ENCODE measurements at regions not wholly inside any gene's neighbourhood (a gene's known extent, or its start where the extent isn't known, plus 50 kb on each side); places are given as distances from the start of the nearest gene placed in this dataset.

GRCh38 chr14:29163109-29163508, 396.5 kb downstream of the FOXG1 start:
- Histone ChIP-seq H3K9ac (replicated peaks in 1 of 4; ENCODE audit: extremely low read depth in 1 of 4, low read depth in 3 of 4, low read length in 3 of 4) (no peak overlapping the region), H3K4ac (replicated peaks; ENCODE audit: insufficient read length, low read depth, low read length) (no peak overlapping the region), H2BK15ac (ENCODE audit: low read length) (no peak overlapping the region), H2BK5ac (ENCODE audit: low read depth, low read length) (no peak overlapping the region), H3K18ac (ENCODE audit: extremely low read depth, low read length) (no peak overlapping the region), H4K20me1 (replicated peaks in 1 of 2; ENCODE audit: control insufficient read depth in 1 of 2, insufficient read depth in 2 of 2, low read length in 2 of 2) (no peaks in the 10 kb centered on the region), H2BK20ac (ENCODE audit: low read length) (no peak overlapping the region), H3K36me3 (ENCODE audit: control insufficient read depth in 2 of 4, insufficient read depth in 4 of 4, low read length in 3 of 4) (no peaks in the 10 kb centered on the region), H3K27me3 (replicated peaks in 1 of 4; ENCODE audit: control insufficient read depth in 3 of 4, extremely low read depth in 1 of 4, insufficient read depth in 3 of 4, low read length in 3 of 4) (no peaks in the 10 kb centered on the region), H3K27ac (ENCODE audit: low read depth, low read length) (no peak overlapping the region), H3K79me2 (ENCODE audit: control insufficient read depth in 1 of 2, insufficient read depth in 2 of 2, low read length in 2 of 2) (no peaks in the 10 kb centered on the region), H3K23ac (ENCODE audit: insufficient read length) (no peak overlapping the region), H3K79me1 (ENCODE audit: low read depth, low read length) (no peaks in the 10 kb centered on the region), H3K4me1 (replicated peaks in 1 of 4; ENCODE audit: control insufficient read depth in 3 of 4, insufficient read depth in 4 of 4, low read length in 3 of 4) (no peaks in the 10 kb centered on the region), H4K8ac (ENCODE audit: extremely low read depth, insufficient read depth, low read length) (no peak overlapping the region), H2BK12ac (ENCODE audit: low read depth, low read length) (no peak overlapping the region), H4K91ac (replicated peaks; ENCODE audit: insufficient read length, low read length) (no peak overlapping the region), H3K23me2 (ENCODE audit: low read depth, low read length) (no peaks in the 10 kb centered on the region), H3K14ac (ENCODE audit: insufficient read length) (no peak overlapping the region), H3K4me2 (ENCODE audit: insufficient read depth in 1 of 2, low read depth in 2 of 2, low read length in 2 of 2) (no peak overlapping the region), H3K56ac (replicated peaks; ENCODE audit: insufficient read length, low read depth, low read length) (no peak overlapping the region), H3K4me3 (ENCODE audit: extremely low read depth in 1 of 4, insufficient read depth in 2 of 4, low read depth in 3 of 4, low read length in 4 of 4) (no peak overlapping the region), H4K5ac (ENCODE audit: insufficient read length, low read depth, low read length) (no peak overlapping the region), H2AFZ (ENCODE audit: low read length) (no peak overlapping the region), H2BK120ac (replicated peaks; ENCODE audit: low read depth, low read length) (no peak overlapping the region), H3K9me3 (ENCODE audit: insufficient read depth in 2 of 2, low read depth in 1 of 2, low read length in 1 of 2) (no peaks in the 10 kb centered on the region), H2AK5ac (ENCODE audit: low read depth, low read length) (no peak overlapping the region)
- WGBS, 2 experiments (ENCODE audit: extremely low coverage in 1 of 2, insufficient coverage in 1 of 2, insufficient read length in 1 of 2, insufficient replicate concordance in 2 of 2, low coverage in 1 of 2, low lambda C conversion rate in 2 of 2, missing lambda C conversion rate in 1 of 2) = 91% methylated on average over 2 of the region's 2 CpGs; no CpG with 5 or more reads in 1 of the 2 experiments
- CTCF ChIA-PET (ENCODE audit: partially characterized antibody) = no interaction called here
- no peak for FAIRE-seq
- DNase-seq (ENCODE audit: low read depth in 1 of 2, low spot score in 2 of 2) = no peak
- TF ChIP-seq SIRT6 (IDR thresholded peaks at IDR 0.05; ENCODE audit: low read length) = no peak
- no peak for TF ChIP-seq BCL11A (IDR thresholded peaks at IDR 0.05; ENCODE audit: low read depth in 2 of 2, low read length in 2 of 2)
- TF ChIP-seq TBP (IDR thresholded peaks at IDR 0.05; ENCODE audit: low read depth, low read length) = no peak
- TF ChIP-seq EZH2 (IDR thresholded peaks at IDR 0.05; ENCODE audit: low read depth, low read length, severe bottlenecking) = no peak
- TF ChIP-seq RNF2 (IDR thresholded peaks at IDR 0.05; ENCODE audit: borderline replicate concordance, low read depth, low read length, missing control alignments, poor library complexity, severe bottlenecking) = no peak
- no peak for TF ChIP-seq SIN3A (conservative IDR thresholded peaks at IDR 0.05 in 1 of 2, IDR thresholded peaks at IDR 0.05 in 1 of 2; ENCODE audit: low read depth in 1 of 2, low read length in 2 of 2)
- TF ChIP-seq SAP30 (IDR thresholded peaks at IDR 0.05; ENCODE audit: insufficient read depth, insufficient replicate concordance, low read length) = no peak
- POLR2A ChIA-PET (ENCODE audit: partially characterized antibody) = no interaction called here
